Right lobe of liver (tissue), 4 donors: ENCODE measurements at regions not wholly inside any gene's neighbourhood (a gene's known extent, or its start where the extent isn't known, plus 50 kb on each side); places are given as distances from the start of the nearest gene placed in this dataset.

Source experiments
- POLR2A ChIP-seq: fragments of 450-650 bp; IDR thresholded peaks from one replicate; pipeline ENCODE4 v1.6.1; 2017; ENCODE audit warnings: antibody characterized with exemption, mild to moderate bottlenecking
- TF ChIP-seq, protein P1 (sequence below), 4 donors: fragments of 200-600 bp in 3 of 4; fragments of 450-650 bp in 1 of 4; IDR thresholded peaks; one replicate each; pipeline versions ENCODE4 v1.5.1 to v1.8.0; 2016 to 2022; ENCODE audit warnings: antibody characterized with exemption in 4 of 4, mild to moderate bottlenecking in 2 of 4
- donor health status: DM: no; HTN: no; CAD: no.
- donor health status: DM: no; HTN: no; CAD: no.
- donor health status: DM: no; HTN: yes; CAD: no.

DNA sequence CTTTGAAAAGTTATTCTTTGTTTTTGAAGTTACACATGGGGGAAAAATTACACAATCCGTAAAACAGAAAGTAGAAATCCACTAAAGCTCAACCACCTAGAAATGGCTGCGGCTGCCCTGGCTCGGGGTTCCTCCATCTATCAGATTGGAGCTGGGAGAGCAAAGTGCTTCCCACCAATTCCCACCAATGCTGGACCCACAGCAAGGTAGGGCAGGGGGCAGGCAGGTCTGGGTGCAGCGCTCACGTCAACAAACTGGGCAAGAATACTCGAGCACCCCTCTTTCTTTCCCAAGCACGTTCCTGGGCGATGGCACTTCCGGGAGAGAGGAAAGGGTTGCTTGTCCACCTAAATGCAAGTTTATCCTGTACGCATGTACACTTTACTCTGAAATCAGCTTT, 217.6 kb downstream of the NDUFA10 start:
- TF ChIP-seq POLR2A = no peak
- TF ChIP-seq, protein P1, sequence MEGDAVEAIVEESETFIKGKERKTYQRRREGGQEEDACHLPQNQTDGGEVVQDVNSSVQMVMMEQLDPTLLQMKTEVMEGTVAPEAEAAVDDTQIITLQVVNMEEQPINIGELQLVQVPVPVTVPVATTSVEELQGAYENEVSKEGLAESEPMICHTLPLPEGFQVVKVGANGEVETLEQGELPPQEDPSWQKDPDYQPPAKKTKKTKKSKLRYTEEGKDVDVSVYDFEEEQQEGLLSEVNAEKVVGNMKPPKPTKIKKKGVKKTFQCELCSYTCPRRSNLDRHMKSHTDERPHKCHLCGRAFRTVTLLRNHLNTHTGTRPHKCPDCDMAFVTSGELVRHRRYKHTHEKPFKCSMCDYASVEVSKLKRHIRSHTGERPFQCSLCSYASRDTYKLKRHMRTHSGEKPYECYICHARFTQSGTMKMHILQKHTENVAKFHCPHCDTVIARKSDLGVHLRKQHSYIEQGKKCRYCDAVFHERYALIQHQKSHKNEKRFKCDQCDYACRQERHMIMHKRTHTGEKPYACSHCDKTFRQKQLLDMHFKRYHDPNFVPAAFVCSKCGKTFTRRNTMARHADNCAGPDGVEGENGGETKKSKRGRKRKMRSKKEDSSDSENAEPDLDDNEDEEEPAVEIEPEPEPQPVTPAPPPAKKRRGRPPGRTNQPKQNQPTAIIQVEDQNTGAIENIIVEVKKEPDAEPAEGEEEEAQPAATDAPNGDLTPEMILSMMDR (IDR thresholded peaks at IDR 0.05) = no peak
